Stimulated activated CD8-positive, alpha-beta memory T cell treated with anti-CD3 and anti-CD28 coated beads, Interleukin-7, amount 100 ng/mL, for 48 hours (primary cell): ENCODE measurements at regions not wholly inside any gene's neighbourhood (a gene's known extent, or its start where the extent isn't known, plus 50 kb on each side); places are given as distances from the start of the nearest gene placed in this dataset.

Experiments
- DNase-seq, 2 donors: peaks; one replicate each; pipeline ENCODE4 v3.0.0-alpha.2; 2020; ENCODE audit warnings: low read depth in 1 of 2; ENCODE audit errors: extremely low read depth in 1 of 2

DNA sequence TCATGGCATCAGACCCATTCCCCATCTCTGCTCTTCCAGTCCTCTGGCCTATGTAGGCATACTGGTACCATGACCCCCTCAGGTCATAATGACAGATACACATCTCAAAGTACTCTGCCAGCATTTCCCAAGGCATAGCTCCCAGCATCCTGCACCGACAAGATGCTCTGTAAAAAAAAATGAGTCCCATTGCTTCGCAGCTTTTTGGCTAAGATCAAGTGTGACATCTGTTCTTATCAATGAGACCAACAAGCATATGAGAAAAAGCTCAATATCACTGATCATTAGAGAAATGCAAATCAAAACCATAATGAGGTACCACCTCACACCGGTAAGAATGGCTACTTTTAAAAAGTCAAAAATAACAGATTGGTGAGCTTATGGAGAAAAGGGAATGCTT, 463.9 kb upstream of the PROK2 start:
- no peak for DNase-seq

DNA sequence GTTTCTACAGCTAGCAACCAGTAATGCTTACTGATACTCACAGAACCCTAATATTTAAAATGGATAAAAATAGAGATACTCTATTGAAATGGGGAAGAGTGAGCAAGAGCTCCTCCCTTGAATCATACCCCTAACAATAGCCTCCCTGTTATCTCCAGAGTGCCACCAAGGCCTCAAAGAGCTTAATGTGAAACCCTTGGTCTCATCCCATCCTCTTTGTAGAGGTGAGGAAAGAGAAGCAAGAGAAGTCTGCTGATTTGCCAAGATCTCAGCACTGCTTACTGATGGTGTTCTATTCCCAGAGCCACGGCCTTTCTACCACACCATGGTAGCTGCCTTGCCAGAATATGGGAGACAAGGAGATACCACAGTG, 463.4 kb upstream of the PROK2 start:
- DNase-seq, result no peak

DNA sequence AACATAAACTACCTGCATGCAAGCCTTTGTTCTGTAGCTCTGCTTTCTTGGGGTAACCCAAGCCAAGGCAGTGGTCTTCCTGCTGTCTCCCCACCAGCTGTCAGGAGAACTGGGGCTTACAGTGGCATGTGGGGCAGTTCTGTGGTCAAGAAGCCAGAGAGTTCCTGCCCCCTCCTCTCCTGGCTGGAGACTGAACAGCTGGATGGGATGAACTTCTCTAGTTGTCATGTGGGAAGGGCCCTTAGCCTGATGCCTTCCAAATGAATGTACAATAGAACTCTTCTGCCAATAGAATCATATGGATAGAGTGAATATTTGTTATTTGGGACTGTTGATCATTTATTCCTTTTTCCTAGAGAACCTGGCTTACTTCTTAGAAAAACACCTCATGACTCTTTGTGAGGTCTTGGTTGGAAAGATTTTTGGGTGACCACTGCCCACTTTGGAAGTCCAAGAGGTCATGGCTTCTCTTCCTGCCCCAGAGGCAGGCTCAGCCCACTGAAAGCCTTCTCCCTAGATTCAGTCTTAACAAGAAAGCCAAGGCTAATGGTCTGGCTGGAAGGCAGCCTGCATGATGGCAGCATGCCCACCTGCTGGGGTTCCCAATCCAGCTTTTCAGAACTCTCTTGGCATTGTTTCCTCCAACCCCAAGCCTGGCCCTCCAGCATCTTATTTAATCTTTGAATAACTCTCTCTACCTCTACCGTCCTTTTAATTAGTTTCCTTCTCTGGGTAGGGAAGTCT, 462.9 kb upstream of the PROK2 start:
- no peak for DNase-seq

DNA sequence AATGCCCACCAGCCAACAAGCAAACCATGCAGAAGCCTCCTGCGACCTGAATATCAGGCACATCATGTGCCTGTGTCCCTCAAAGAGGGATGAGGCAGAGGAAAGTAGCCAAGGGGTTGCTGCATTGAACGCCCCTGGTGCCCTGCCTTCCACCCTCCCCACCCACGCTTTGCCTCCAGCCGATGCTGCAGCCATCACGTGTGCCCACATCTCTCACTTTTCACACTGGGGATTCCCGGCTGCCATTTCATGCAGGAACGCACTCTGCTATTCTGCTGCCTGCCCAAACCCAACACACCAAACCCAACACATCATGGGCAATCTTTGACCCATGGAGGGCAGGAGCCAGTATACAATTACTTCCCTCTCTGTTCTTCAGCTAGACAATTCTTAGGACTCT, 462.2 kb upstream of the PROK2 start:
- no peak for DNase-seq

DNA sequence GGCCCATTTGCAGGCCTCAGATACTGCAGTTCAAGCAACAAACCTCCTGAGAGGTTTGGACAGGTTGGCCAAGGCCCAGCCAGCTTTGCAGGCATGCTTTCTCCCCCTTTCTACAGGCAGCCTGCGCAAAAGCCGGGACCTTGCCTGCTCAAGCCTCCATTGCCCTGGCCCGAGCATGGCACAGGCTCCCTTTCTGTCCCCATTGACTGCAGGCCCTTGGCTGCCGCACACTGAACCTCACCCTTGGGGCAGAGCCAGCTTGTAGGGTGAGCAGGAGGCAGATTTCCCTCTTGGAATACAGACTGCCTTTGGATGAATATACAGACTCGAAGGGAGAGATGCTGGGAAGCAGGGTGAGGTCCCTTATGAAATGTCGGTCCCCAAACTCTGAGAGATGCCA, 461.7 kb upstream of the PROK2 start:
- DNase-seq, result no peak

DNA sequence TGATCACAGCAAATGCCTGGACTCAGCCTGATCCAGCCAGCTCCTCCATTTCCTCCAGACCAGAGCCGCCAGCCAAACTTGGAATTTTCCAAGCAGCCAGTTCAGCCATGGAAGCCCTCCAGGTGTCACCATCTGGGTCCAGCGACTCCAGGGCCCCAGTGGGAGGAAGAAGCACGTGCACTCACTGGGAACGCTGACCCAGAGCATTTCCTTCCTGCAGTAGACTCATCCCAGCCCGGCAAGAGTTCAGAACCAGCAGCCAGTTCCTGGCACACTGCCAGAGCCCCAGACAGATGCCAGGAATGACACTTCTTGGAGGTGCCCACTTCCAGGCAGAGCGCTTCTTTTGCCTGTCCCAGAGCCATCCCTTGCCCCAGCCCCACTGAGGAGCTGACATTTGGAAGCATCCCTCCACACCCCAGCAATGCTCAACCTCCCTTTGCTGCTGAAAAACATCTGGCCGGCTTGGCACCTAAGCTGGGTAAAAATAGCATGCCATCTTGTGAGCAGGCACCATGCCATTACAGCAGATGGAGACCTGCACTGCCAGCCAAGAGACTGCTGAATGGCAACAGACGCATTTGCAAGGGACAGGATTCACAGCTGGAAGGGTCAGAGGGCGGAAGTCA, 460.3 kb upstream of the PROK2 start:
- no peak for DNase-seq

DNA sequence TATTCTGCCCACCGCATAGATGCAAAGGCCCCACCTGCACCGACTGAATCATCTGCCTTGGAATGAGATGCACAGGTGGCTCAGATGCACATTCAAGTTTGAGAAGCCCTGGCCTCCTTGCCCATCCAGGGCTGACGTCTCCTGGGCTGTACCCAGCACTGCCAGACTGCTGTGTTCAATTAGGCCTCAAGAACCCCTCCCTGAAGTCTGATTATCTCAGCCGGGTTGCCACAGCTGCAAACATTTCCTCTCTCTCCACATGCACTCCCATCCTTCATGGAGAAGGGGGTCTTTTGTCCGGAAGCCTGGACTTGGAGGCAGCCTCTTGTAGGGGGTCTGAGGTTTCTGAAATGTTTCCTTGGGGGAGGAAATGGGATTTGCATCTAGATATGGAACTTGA, 459.4 kb upstream of the PROK2 start:
- DNase-seq, result no peak

DNA sequence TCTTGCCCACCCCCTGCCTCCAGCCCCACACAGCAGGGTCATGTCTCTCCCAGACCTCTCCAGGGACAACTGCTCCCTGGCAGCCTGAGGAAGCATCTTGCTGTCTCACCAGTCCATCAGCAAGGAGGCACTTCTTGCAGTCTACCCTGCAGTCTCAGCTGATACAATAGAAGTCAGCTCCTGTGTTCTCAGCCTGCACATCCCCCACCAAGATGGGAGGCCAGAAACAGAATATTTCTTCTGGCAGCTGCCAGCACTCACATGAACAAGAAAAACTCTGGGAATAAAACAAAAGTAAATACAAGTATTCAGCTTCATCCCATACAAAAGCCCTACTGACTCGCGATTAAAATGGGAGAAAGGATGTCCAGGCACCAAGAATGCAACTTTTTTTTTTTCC, 457.4 kb upstream of the PROK2 start:
- no peak for DNase-seq

DNA sequence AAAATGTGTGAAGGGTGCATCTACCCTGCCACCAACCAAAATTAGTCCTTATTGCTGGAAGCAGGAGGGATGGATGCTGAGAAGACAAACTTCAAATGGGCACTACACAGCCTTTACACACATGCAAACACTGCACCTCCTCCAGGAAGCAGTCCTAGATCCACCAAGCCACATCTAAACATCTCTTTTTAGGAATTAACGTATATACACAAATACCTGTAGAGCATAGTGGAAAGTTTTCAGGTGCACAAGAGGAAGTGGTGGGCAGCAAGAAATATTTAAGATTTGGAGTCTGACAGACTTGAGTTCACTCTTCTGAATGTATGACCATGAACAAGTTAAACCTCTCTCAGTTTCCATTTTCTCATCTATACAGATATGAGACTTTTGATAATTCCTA, 456.6 kb upstream of the PROK2 start:
- DNase-seq, result no peak

DNA sequence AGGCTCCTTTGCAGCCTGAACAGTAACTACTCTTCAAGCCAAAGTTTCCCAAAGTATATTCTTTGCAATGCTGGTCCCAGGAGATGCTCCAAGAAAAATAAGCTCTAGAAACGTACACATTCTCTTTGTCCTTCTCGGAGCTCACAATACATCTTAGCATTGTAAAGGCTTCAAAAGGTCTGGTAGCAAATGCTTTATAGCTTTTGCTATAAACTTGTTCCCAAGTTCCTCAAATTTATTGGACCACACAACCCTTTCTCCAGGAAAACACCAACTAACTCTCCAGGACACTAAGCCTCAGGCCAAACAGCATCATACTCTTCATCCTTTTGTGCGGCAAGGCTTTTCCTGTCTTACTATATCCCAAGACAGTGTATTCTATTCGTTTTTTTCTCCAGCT, 455.6 kb upstream of the PROK2 start:
- DNase-seq, result no peak

DNA sequence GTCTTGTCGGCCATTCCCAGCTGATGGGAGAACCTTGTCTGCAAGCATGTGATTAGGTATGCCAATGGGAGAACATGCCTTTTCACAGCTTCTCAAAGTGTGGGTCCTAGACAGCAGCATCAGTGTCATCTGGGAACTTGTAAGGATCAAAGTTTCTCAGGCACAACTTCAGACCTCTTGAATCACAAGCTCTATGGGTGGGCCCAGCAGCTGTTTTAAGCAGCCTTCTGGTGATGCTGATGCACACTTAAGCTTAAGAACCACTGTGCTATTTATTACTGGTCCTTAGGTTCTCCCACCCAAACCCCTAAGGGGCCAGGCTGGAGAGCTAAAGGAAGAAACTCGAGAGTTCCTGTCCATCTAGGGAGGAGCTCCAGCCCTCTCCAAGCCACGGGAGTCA, 453.9 kb upstream of the PROK2 start:
- no peak for DNase-seq

DNA sequence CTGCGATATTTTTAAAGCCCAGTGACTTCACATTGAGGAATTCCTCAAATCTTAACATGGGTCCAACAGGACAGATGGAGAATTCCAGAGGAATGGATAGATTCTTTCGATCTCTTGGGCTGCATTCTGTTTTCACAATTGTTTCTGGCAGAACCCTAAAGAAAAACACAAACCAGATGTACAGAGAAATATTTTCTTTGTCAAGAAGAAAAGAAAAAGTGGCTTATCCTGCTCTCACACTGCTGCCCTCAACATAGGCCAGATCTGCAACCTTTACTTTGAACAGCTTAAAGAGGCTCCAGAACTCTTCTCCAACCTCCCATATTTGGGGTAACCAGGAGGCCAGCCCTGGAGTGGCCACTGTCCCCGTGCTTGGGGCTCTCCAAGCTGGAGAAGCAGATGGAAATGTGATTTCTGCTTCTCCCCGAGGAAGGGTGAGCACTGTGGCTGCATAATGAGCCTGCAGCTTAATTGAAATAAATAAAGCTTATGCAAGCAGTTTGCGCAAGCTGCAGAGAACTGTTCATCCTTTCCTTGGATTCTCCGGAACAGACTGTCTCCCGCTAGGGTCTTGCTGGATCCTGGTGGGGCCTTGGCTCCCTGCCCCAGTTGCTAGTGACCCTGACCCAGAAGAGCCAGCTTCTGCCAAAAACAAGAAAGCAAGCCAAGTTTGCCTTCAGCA, 453.2 kb upstream of the PROK2 start:
- no peak for DNase-seq

DNA sequence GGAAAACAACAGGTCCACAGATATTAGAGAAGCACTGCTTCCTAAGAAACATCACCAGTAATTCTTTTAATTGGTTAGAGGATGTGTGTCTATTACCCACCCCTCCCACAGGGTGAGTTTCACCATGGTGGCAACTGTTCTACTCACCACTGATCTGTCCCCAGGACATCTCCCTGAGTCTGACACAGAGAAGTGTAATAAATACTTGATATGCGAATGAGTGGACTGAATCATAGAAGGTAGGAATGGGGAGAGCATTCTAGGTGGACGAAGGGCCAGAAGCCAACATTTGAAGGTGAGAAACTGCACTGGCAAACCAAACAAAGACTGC, 452.7 kb upstream of the PROK2 start:
- no peak for DNase-seq

DNA sequence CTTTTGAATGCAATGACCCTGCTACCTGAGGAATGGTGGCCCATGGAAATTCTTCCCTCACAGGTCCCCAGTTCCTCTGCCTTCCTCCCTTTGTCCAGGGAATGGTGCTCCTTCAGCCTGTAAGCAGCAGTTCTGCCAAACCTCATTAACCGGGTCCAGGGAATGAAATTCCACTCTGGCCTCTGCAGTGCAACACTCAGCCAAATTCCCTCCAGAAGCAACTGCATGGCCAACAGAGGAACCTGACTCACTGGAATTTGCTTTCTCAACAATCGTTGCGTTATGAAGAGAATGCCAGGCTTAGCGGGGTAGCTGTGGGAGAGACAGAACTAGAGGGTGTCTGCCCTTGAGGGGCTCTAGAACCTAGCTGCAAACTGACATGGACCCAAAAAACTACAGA, 449.4 kb upstream of the PROK2 start:
- DNase-seq, result no peak

DNA sequence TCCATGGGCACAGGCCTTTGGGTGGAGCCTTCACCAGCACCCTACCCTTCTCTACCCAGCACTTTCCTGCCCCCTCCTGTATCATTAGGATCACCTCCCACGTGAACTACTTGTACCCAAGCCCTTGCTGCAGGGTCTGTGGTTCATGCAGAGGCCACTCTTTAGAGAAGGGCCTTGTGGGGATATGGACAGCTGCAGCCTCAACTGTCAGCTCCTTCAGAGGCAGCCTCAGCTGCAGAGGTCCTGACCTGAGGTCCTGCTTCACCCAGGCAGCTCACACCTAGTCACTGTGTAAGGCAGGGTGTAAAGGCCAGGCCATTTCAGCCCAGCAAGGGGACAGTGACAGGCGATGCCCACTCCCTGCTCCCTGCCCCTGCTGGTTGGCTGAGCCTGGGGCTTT, 448.6 kb upstream of the PROK2 start:
- DNase-seq, result no peak

DNA sequence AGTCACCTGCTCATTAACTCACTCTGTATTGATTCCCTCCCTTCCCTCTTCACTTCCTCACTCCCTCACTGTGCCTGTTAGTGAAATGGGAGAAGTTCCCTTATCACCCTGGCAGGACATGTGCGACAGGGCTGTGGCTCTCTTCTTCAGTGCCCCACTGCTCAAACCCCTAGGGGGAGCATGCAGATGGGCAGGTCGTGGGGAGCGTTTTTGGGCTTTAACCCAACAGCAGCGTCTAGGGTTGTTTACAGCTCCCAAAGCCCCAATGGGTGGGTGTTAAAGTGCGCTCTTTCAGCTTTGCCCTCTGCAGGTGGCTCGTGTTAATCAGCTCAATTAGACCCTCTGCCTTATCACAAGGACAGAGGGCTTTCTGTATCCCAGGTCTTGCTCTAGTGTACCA, 447.8 kb upstream of the PROK2 start:
- no peak for DNase-seq

DNA sequence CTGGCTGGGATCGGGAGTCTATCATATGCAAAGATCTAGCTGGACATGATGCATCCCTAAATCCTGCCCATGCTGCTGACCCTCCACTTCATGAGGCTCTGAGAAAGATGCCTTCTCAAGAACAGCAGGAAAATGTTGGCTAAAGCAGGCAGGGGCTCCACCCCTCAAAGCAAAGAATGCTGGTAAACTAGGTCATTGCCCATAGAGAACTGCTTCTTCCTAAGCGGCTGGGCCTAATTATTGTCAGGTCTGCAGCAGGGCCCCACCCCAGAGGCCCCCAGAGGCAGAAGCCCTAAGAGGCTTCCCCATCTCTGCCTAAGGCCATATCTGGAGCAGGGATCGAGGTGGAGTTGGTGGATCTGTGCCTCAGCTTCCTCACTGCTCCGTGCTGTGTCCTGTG, 447.4 kb upstream of the PROK2 start:
- no peak for DNase-seq

DNA sequence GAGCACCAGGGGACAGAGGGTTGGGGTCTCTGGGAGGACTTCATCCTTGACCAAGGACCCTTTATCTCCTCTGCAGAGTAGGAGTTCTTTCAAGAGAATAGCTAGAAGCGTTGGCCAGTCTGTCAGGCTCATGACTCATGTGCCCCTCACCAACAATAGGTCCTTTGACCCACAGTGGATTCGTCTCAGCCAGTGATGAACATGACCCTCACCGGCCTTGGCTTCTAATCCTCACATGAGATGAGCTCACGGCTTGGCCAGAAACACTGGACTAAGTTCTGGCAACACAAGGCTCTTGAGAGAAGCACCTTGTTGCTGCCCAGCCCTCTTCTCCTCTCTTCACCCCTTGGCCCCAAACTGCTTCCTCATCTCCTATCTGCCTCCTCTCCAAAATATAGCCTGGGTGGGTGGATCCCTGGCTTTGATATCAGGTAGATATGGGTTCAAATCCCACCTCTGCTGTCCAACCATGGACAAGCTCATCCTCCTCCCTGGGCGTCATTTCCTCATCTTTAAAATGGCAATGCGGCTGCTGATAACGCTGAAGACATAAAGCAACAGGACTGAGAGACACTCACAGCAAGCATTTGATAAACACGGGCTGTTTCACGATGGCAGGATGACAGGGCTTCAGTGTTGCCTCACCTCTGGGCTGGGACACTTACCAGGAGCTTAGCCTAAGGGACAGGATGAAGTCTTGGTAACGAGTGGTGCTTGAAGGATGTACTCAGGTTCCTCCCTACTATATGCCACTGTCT, 446.7 kb upstream of the PROK2 start:
- no peak for DNase-seq

DNA sequence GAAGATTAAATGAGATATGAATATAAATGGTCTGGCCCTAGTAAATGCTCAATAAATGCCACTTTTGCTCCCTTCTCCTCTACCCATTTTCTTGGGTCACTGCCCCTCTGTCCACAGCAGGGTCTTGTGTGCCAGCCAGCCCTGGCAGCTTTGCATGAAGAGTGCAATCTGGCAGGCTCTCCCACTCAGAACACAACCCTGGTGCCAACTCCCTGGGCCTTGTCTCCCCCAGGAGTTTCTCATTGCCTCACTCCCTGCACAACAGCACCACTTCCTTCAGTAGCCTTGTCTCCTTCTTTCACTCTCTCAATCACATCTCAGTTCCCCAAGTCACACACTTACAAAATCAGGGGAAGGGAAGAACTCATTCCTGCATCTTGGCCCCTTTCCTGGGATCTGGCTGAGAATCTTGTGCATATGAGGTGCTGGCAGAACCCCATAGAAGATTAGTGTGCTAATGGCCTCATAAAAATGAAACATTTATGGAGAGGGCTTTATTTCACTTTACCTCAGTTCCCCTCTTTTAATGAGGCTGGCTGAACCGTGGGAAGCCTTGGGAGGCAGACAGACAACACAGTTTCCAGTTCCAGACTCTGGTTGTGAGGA, 445.9 kb upstream of the PROK2 start:
- no peak for DNase-seq

DNA sequence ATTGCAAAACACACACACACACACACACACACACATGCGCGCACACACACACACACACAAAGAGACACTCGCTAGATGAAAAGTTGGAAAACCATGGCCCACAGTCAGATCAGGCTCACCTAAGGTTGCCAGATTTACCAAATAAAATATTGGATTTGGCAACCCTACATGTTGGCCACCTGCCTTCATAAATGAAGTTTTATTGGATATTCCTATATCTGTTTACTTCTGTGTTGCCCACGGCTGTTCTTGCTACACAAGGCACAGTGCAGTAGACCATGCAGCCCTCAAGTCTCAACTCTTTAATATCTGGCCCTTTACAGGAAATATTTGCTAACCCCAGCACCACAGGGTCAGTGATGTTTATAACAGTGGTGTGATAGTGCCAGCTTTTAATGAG, 445.0 kb upstream of the PROK2 start:
- DNase-seq, result no peak

DNA sequence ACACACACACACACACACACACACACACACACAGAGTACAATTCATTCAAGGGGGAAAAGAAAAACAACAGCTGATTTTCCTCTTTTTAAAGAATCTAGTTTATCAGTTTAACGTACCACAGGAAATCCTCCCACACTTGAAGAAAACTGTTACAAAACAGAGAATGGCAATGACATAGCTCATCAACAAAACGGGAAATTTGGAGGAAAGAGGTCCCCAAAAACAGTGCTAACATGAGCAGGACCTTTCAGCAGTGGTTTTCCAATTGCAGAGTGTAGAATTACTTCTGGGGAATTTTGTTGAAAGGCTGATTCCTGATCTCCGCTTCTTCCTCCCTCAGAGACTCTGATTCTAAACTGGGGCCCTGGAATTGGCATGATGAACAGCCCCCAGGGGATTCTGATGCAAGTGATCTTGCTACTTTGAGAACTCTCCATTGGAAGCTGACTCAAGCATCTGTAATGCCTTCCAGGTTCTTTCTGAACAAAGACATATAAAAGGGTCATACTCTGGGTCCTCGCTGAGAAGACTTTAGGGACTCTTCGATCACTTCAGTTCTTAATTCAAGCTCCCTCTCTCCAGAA, 442.6 kb upstream of the PROK2 start:
- no peak for DNase-seq
